ENCODE measurements at regions not wholly inside any gene's neighbourhood (a gene's known extent, or its start where the extent isn't known, plus 50 kb on each side); places are given as distances from the start of the nearest gene placed in this dataset.

DNA sequence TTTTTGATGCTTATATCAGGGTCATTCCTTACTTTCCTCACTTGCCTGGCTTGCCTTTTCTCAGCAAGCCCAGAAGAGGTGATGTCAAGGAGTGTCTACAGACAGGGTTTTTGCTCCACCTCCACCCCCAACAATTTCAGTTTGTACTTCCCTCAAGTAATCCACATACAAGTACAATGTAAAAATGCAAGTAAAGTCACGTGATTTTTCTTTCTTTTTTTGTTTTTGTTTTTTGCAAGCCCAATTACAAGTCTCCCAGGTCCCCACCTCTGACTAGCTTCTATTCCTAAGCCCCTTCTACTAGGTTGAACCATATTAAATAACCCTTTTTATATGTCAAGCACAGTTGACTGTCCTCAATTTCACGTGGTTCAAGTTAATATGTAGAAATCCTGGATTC is 579.6 kb downstream of the DIAPH3 start:
- TF ChIP-seq CTCF (IDR thresholded peaks at IDR 0.05; ENCODE audit: low read length) (no peak), EZH2 (optimal IDR thresholded peaks at IDR 0.05; ENCODE audit: low read depth, low read length) (no peak)
